Right lobe of liver (tissue), 6 donors: ENCODE measurements at regions not wholly inside any gene's neighbourhood (a gene's known extent, or its start where the extent isn't known, plus 50 kb on each side); places are given as distances from the start of the nearest gene placed in this dataset.

Source experiments
- ATAC-seq, 4 donors: fragments of 200-7000 bp; cut with Tn5 transposase; one replicate each; pipeline ENCODE4 v1.9.1; 2020; ENCODE audit warnings: mild to moderate bottlenecking in 4 of 4, moderate library complexity in 4 of 4
- DNase-seq, 3 donors: peaks; one replicate each; pipeline ENCODE4 v3.0.0-alpha.2; 2020
- H3K27ac ChIP-seq, 3 donors: fragments of 200-600 bp; one replicate each; pipeline ENCODE4 v1.8.0; 2022
- H3K27me3 ChIP-seq, 2 donors: fragments of 200-600 bp; one replicate each; pipeline ENCODE4 v1.8.0; 2022
- H3K36me3 ChIP-seq, 4 donors: fragments of 200-600 bp; sonication (generic) in 1 of 4; one replicate each; pipeline versions ENCODE4 v1.5.1 to v1.8.0; 2017 to 2022; ENCODE audit warnings: control low read depth in 1 of 4
- H3K4me1 ChIP-seq, 4 donors: fragments of 200-600 bp; sonication (generic) in 1 of 4; one replicate each; pipeline versions ENCODE4 v1.5.1 to v1.8.0; 2017 to 2022; ENCODE audit warnings: control low read depth in 1 of 4
- H3K4me3 ChIP-seq, 3 donors: fragments of 200-600 bp; one replicate each; pipeline ENCODE4 v1.8.0; 2022
- H3K9me3 ChIP-seq, 4 donors: fragments of 200-600 bp; sonication (generic) in 1 of 4; one replicate each; pipeline versions ENCODE4 v1.5.1 to v1.8.0; 2017 to 2022; ENCODE audit warnings: control low read depth in 1 of 4
- POLR2A ChIP-seq: fragments of 450-650 bp; IDR thresholded peaks from one replicate; pipeline ENCODE4 v1.6.1; 2017; ENCODE audit warnings: antibody characterized with exemption, mild to moderate bottlenecking
- WGBS: methylation state at CpG from one replicate; pipeline ENCODE4 v1.1.6; 2018; ENCODE audit warnings: low coverage, low lambda C conversion rate; ENCODE audit not compliant: insufficient coverage; ENCODE audit errors: missing lambda C conversion rate; 5-methylcytosine and 5-hydroxymethylcytosine counted together
- intact Hi-C, 2 donors: fragments of 100-400 bp; cut with DNase I; formaldehyde crosslinking; loops; one replicate each; pipeline versions ENCODE4 v1.11.2 to v1.14.1; 2022
- TF ChIP-seq, protein P1 (sequence below), 4 donors: fragments of 200-600 bp in 3 of 4; fragments of 450-650 bp in 1 of 4; IDR thresholded peaks; one replicate each; pipeline versions ENCODE4 v1.5.1 to v1.8.0; 2016 to 2022; ENCODE audit warnings: antibody characterized with exemption in 4 of 4, mild to moderate bottlenecking in 2 of 4
- donor health status: DM: no; HTN: yes; CAD: no.
- donor health status: DM: no; HTN: no; CAD: no.
- donor health status: DM: no; HTN: no; CAD: no.
- donor health status: DM: no; HTN: yes; CAD: no.
- donor health status: DM: no; HTN: yes; CAD: no.

DNA sequence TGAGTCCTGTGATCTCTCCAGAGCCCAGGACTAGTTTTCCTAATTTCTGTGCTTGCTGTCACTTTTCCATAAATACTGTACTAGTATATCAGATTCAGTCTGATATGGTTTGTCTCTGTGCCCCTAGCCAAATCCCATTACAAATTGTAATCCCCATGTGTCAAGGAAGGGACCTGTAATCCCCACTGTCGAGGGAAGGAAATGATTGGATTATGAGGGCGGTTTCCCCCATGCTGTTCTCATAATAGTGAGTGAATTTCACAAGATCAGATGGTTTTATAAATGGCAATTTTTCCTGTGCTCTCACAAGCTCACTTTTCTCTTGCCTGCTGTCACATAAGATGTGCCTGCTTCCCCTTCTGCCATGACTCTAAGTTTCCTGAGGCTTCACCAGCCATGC is 54.8 kb upstream of the IFRD1 start:
- H3K36me3 ChIP-seq: no peaks in the 10 kb centered on the region
- no peak overlapping the region for H3K4me3 ChIP-seq
- ATAC-seq: no peak
- peaks cover 0 to 4% (median 0%) of the 10 kb centered on the region in 4 donors for H3K4me1 ChIP-seq
- TF ChIP-seq, protein P1, sequence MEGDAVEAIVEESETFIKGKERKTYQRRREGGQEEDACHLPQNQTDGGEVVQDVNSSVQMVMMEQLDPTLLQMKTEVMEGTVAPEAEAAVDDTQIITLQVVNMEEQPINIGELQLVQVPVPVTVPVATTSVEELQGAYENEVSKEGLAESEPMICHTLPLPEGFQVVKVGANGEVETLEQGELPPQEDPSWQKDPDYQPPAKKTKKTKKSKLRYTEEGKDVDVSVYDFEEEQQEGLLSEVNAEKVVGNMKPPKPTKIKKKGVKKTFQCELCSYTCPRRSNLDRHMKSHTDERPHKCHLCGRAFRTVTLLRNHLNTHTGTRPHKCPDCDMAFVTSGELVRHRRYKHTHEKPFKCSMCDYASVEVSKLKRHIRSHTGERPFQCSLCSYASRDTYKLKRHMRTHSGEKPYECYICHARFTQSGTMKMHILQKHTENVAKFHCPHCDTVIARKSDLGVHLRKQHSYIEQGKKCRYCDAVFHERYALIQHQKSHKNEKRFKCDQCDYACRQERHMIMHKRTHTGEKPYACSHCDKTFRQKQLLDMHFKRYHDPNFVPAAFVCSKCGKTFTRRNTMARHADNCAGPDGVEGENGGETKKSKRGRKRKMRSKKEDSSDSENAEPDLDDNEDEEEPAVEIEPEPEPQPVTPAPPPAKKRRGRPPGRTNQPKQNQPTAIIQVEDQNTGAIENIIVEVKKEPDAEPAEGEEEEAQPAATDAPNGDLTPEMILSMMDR (IDR thresholded peaks at IDR 0.05): no peak
- TF ChIP-seq POLR2A: no peak
- no peak for DNase-seq
- intact Hi-C loops: no loop called here
- 71% methylated on average over 2 of the region's 2 CpGs for WGBS
- H3K9me3 ChIP-seq: no peaks in the 10 kb centered on the region
- no peak overlapping the region for H3K27ac ChIP-seq
- no peaks in the 10 kb centered on the region for H3K27me3 ChIP-seq

DNA sequence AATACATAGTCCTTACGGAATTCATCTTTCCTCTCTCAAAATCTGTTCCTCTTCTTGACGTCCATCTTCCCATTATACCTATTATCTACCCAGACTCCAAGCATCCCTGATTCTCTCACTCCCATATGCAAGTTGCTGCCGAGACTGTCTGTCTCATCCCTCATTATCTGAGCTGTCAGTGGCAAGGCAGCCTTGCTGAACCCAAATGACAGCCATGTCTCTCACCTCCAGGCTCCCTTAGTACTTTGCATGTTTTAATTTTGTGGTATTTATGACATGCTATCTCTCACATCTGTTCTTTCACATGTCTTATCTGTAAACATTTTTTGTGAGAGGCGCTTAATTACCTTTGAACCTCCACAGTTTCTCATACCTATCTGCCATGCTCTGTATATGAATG is 54.4 kb upstream of the IFRD1 start:
- H3K27me3 ChIP-seq: no peaks in the 10 kb centered on the region
- no peak overlapping the region for H3K27ac ChIP-seq
- WGBS: 74% methylated on average over 4 of the region's 4 CpGs
- no peaks in the 10 kb centered on the region for H3K36me3 ChIP-seq
- H3K9me3 ChIP-seq: no peaks in the 10 kb centered on the region
- H3K4me1 ChIP-seq: peaks cover 0 to 4% (median 0%) of the 10 kb centered on the region in 4 donors
- DNase-seq (no peak), ATAC-seq (no peak)
- H3K4me3 ChIP-seq: no peak overlapping the region
- intact Hi-C loops: no loop called here
- no peak for TF ChIP-seq POLR2A
- TF ChIP-seq, protein P1 (IDR thresholded peaks at IDR 0.05): no peak

DNA sequence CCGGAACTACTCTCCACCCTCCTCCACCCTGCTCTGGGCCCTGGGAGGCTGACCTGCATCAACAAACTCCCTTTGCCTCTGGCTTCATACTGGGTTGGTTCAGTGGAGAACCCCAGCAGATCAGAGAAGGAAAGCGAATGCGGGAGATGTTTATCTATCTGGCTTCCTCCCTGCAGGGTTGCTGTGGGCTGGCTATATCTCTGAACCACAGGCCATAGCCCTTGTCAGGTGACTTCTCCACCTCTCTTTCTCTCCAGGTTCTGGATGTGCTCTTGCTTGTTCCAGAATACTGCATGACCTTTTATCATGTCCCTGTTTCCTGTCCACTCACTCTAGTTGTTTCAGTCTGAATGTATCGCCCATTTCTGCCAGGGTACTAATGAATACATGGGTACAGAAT is 51.7 kb upstream of the IFRD1 start:
- intact Hi-C loops: no loop called here
- Histone ChIP-seq H3K9me3 (no peaks in the 10 kb centered on the region), H3K4me3 (no peak overlapping the region), H3K4me1 (no peaks in the 10 kb centered on the region), H3K27ac (no peak overlapping the region), H3K27me3 (no peaks in the 10 kb centered on the region), H3K36me3 (no peaks in the 10 kb centered on the region)
- ATAC-seq (no peak), DNase-seq (no peak)
- no peak for TF ChIP-seq POLR2A
- TF ChIP-seq, protein P1 (IDR thresholded peaks at IDR 0.05): no peak
- WGBS: 57% methylated on average over 3 of the region's 4 CpGs

DNA sequence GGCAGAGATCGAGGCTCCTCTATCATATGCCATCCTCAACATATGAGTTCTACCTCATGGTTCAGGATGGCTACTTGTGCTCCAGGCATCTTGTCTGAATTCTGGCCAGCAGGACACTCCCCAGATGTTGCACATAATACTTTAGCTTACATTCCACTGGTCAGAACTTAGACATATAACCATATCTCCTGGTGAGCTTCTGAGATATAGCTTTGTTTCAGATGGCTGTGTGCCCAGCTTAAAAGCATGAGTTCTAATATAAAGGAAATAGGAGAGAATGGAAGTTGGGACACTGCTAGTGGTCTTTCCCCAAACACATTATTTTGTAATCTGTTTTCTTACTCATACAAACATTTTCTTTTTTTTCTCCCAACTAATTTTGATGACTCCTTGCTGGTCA is 50.8 kb upstream of the IFRD1 start:
- H3K4me3 ChIP-seq: no peak overlapping the region
- 100% methylated on average over 1 of the region's 1 CpG for WGBS
- DNase-seq (no peak), ATAC-seq (no peak)
- H3K27ac ChIP-seq: no peak overlapping the region
- TF ChIP-seq POLR2A: no peak
- no peaks in the 10 kb centered on the region for H3K9me3 ChIP-seq
- no peaks in the 10 kb centered on the region for H3K36me3 ChIP-seq
- intact Hi-C loops: no loop called here
- no peaks in the 10 kb centered on the region for H3K4me1 ChIP-seq
- no peaks in the 10 kb centered on the region for H3K27me3 ChIP-seq

DNA sequence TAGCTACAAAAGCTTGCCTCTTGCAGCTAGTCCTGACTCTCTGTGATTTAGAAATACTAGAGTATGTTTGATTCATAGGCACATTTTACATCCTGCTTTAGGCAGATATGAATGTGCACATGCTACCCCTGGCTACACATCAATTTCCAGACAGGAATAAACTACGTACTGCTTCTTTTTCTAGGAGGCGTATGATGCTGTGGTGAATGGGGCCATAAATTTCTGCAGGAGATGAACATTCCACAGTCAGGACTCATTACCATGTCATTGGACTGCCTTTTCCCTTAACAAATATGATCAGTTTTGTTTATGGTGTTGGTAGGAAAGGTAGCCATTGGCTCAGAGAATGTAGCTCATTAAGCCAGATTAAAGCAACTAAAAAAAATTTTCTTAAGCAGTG is 50.1 kb upstream of the IFRD1 start:
- DNase-seq (no peak), ATAC-seq (no peak)
- H3K4me3 ChIP-seq: no peak overlapping the region
- no peak overlapping the region for H3K27ac ChIP-seq
- intact Hi-C loops: loop anchor here in 1 of 2 donors (10.0 kb wide), 1 partner anchor 445 kb away; no protein-coding TSS in a partner anchor
- no peaks in the 10 kb centered on the region for H3K4me1 ChIP-seq
- no peaks in the 10 kb centered on the region for H3K27me3 ChIP-seq
- no peaks in the 10 kb centered on the region for H3K36me3 ChIP-seq
- no peaks in the 10 kb centered on the region for H3K9me3 ChIP-seq
- 100% methylated on average over 1 of the region's 2 CpGs for WGBS
- no peak for TF ChIP-seq POLR2A
- TF ChIP-seq, protein P1 (IDR thresholded peaks at IDR 0.05): no peak
